ENCODE measurements at regions not wholly inside any gene's neighbourhood (a gene's known extent, or its start where the extent isn't known, plus 50 kb on each side); places are given as distances from the start of the nearest gene placed in this dataset.
"Not testable (repeated sequence)": the region's sequence is repeated elsewhere in the genome, so short reads cannot be mapped to it uniquely, and the experiment has no call there.

DNA sequence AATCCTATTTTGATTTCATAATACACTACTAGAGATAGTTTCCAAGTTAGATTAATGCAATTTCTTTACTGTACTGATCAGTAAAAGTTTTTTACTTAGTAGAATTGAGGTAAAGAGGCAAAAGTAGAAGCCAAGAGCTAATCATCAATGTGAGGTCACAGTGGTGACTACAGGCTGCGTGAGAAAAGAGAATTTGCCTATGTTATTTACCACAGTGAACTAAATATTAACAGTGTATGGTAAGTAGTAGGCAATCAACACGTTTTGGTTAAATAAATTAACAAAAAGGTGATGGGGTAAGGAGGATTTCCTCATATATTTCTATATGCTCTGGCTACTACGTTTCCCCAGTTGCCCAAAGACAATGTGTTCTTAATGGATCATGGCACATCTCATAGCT lies 202.2 kb upstream of the CMC1 start:
- DNase-seq = no peak

DNA sequence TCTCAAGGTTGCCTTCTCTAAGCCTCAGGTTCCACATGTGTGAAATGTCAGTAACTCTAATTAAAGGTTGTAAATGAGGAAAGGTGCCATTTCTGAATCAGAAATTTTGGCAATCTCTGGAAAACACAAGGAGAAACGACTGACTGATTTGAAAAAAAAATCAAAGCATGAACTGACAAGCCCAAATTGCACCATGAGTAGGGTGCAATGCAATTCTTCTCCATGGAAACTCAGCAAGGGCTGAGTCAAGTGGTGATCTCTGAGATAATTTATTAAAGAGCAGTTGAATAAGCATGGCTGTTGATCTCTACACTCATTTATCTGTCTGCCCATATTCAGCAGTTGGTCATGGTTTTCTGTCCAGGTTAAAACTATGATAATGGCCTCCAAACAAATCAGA lies 201.6 kb upstream of the CMC1 start:
- DNase-seq = no peak

DNA sequence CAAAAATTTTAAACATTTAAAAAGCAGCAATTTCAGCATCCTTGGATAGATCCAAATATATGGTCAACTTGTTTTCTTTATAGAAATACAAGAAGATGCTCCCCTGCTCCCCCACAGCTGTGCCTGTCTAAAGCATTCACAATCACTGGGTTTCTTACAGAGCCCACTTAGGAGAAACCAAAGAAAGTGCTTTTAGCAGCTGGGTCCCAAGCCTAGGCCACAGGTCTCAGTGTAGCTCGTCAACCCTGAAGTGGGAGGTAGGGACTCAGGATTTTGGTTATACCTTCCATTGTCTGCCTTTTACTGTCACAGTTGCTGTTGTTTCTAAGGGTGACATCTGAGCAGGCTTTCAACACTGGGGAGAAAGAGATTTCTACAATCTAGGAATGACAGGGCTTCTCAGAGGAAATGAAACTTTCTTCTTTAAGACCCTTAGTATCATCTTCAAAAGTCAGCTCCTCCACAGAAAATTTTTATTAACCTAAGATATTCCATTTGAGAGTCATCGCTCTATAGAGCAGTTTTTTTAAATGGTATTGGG lies 199.3 kb upstream of the CMC1 start:
- no peak for DNase-seq

DNA sequence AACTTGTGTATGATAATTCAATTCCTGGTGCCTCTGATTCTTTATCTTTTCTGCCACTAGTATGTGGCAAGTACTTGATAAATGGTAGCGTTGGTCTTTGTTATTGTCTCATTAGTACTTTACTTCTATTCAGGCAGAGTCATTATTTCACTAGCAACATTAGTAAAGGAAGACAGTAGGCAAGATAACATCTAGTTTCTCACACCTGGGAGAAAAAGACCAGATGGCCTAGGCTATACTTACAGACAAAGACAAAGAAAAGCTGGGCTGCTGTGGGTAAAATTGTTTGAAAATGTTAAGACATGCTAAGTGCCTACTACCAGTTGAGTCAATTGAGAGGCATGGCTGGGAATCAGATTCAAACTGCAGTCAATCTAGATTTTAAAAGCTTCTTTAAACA lies 198.7 kb upstream of the CMC1 start:
- no peak for DNase-seq

DNA sequence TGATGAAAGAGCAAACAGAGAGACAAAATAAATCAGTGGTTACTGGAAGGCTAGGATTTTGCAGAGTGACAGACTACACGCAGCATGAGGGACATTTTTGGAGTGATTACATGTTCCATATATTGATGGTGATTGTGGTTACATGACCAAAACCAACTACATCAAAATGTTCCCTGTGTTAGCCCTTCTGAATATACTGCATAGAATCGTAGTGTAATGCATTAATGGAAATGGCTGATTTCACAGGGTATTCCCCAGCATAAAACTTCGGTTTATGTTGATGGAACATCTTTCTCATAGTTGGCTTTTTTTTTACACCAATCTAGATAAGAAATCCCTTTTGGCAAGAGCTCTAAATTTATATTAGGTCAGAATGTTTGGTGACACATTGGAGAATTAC lies 191.3 kb upstream of the CMC1 start:
- DNase-seq = no peak

DNA sequence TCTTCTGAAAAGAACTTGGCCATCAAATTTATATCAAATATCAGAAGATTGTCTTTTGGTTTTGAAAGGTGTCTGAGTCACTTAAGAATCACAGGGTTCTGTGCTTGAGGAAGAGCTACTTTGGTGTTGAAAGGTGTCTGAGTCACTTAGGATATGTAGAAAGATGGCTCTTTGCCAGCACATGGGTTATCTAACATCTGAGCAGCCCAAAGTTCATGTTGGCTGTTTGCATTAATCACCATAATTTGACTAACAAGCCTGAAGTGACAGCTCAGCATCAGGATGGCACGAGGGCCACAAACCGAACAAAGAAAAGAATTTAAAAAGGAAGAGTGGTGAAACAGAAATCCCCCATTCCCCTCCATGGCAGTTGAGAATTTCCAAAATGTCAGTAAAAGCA lies 190.5 kb upstream of the CMC1 start:
- no peak for DNase-seq

DNA sequence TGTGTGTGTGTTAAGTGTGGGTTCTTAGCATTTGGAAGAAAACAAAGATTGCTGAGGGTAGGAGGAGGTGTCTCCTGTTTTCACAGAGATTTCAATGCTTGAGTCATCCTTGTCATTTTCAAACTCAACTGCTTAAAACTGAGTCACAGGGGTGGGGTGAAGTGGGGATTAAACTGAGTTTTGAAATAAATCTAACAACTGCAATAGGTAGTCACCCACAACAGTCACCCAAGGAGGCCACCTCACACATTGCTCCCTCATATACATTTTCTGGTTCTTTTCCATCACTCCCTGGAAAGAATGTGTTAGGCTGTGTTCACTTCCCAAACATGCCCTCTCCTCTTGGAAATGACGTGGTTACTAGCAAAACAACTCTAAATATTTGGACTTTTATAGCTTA lies 187.7 kb upstream of the CMC1 start:
- no peak for DNase-seq

DNA sequence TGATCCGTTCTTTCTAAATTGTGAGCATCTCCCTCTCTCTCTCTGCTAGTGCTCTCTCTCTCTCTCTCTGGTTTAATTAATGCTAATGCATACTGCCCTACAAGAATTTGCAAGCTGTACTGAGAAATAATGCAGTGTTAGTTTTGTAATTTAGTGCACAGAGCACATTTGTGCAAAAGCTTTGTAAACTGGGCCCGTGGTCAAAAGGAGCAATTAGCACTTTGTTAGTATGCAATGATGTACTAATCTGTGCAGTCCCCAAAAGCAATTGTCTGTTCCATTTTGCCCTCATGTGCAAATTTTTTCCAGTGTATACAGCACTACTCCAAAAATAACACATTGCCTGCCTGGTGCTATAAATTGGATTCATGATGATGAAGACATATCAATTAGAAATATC lies 184.6 kb upstream of the CMC1 start:
- DNase-seq = no peak

DNA sequence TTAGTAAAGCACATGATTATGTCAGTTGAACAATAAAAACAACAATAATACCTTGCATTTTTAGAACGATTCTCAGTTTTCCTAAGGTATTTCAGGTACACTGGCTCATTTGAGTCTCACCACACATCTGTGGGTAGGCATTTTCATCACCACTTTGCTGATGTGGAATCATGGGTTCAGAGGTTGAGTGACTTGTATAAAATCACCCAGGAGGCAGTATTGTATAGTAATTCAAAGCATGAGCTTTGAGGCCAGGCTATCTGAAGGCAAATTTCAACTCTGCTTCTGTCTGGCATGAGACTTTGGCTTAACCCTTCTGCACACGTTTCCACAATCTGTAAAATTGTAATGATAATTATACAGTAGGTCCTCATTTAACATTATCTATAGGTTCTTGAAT lies 183.9 kb upstream of the CMC1 start:
- DNase-seq = no peak

DNA sequence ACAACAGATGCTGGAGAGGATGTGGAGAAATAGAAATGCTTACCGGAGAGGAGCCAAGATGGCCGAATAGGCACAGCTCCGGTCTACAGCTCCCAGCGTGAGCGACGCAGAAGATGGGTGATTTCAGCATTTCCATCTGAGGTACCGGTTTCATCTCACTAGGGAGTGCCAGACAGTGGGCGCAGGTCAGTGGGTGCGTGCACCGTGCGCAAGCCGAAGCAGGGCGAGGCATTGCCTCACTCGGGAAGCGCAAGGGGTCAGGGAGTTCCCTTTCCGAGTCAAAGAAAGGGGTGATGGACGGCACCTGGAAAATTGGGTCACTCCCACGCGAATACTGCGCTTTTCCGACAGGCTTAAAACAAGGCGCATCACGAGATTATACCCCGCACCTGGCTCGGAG lies 182.2 kb upstream of the CMC1 start:
- DNase-seq = not testable (repeated sequence)

DNA sequence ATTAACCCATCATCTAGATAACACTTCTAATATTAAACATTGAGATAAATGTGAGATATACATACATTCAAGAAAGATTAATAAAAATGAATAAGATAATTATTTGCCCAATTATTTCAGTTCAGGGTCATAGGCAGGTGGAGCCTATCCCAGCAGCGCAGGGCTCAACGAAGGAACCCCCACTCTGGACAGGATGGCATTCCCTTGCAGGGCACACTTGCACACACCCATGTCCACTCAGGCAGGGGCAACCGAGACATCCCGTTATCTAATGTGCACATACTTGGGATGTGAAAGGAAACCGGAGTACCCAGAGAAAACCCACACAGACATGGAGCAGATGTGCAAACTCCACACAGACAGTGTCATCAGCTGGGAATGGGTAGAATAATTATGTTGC lies 175.4 kb upstream of the CMC1 start:
- DNase-seq = no peak

DNA sequence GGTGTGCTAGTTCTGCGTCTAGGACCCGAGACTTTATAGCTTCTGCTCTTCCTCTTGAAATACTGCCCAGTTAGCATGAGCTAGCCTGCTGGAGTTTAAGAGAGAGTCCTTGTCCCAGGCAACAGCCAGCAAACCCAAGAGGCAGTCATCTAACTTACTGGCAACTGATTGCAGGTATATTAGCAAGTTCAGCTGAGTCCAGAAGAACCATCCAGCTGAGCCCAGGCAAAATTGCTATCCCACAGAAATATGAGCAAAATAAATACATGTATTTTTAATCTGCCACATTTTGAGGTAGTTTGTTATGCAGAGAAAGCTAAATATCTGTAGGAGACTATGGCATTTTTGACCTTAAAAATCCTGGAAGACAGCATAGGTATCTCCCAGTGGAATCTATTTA lies 174.4 kb upstream of the CMC1 start:
- DNase-seq = no peak

DNA sequence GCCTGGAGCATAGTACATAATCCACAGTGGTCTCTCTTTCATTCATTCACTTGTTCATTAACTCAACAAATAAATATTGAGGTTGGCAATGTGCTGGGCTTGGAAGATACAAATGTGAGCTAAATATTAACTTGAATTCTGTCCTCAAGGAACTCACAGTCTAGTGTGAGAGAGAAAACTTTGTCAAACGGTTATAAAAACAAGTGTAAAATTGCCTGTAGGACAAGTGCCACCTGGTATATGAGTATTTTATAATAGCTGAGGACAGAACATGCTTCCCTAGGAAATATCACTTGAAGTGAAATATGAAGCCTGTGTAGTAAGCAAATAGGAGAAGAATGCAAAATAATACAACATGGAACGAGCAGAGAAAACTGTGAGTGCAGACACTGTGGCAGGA lies 173.1 kb upstream of the CMC1 start:
- no peak for DNase-seq

DNA sequence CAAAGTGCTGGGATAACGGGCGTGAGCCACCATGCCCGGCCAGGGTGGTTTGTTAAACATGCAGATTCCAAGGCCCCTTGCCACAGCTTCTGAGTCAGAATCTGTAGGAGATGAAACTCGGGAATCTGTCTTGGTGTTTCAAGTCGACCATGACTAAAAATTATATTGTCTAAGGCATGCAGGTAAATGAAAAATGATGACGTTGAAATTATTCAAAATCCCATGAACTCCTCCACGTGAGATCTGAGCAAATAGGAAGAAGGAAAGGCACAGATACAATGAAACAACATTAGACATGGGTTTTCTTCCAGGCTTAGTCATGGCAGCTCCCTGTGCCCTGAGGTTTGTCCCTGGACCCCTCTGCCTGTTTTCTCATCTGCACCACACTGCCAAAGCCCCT lies 172.0 kb upstream of the CMC1 start:
- DNase-seq = no peak

DNA sequence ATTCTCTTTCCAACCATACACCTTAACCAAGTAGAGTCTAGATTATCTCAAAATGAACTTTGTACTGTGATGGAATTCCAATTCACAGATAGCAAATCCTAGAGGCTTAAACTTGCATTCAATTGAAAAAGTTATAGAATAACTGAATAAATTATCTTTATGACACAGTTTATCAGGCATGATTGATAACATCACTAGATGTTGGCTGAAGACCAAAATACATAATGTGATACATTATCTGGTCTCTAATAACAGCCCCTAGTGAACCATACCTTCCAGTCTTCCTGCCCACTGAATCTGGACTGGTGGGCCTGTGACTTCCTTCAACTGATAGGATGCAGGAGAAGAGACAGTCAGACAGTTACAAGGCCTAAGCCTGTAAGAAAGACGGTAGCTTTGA lies 165.2 kb upstream of the CMC1 start:
- no peak for DNase-seq

DNA sequence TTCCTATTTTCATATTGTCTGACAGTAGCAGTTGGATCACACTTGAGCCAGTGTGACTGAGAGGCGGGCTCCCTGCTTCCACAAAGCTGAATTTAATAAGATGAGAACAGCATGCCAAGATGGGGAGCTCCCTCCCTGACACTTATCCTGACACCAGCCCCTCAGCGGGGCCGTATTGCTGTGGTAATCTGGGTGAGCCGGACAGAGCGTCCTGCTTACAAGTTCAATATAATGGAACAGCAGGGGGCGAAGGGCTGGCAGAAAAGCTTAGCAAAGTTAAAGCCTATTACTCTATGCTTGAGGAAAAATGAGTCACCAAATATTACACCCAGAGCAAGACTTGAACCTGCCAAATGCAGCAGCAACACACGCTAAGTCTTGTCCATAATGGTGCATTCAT lies 163.8 kb upstream of the CMC1 start:
- peak in 1 of 14 donors; percentile 4 for DNase-seq

DNA sequence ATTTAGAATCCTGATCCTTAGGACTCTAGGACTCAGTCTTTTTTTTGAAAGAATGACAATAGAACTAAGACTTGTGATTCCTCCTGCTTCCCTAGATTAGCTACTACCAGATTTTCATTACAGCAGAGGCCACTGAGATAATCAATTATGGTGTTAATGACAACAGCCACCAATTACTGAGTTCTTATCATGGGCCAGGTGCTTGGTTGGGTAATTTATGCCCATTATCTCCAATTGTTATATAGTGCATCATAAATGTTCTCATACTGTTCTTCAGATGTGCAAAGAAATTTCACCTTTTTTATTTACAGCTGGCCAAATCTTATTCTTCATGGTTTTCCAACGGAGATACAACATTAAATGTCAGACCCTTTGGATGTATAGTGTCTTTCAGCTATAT lies 162.9 kb upstream of the CMC1 start:
- no peak for DNase-seq

DNA sequence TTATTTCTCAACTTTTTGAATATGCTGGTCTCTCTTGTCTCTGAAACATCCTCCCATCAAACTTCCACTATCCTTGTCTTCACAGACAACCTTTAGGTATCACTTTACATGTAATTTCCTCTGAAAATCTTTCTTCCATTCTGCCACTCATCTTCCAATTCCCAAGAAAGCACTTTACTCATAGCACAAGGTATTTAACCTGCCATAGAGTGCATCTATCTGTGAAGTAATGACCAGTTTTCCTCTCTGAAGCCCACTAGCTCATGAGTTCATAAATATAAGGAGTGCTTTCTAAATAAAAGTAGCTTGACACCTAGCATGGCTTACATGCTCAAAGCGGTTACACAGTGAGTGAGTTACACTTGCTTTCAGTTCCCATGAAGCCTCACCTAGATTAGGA lies 160.7 kb upstream of the CMC1 start:
- no peak for DNase-seq

DNA sequence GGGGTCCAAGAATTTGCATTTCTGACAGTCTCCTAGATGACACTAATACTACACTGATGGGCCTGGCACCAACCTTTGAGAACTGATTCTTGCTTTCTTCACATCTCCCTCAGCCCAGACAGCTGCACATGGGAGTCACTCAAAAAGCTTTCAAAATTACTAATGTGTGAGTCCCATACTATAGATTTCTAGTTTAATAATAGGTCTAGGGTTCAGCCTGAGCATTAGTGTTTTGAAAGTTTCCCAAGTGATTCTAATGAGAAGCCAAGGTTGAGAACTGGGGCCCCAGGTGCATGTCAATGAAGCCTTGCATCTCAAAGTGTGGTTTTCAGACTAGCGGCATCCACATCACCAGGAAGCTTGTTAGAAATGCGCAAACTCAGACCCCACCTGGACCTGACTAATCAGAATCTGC lies 159.9 kb upstream of the CMC1 start:
- no peak for DNase-seq

DNA sequence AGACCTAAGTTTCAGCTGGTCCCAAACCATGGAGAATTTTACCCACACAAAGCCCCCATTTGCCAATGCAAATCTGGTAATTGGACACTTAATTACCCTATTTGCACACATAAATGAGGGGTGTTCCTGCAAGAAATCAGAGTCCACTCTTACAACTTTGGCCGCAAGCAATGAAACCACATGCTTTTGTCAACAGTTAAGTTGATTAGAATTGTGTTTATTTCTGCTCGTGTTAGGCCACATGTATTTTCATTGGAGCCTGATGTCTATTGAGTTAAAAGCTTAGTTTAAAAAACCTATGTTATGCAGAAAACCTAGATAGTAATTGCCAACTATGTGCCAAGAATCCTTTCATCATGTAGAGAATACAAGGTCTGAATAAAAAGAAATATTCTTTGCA lies 153.8 kb upstream of the CMC1 start:
- DNase-seq = no peak

DNA sequence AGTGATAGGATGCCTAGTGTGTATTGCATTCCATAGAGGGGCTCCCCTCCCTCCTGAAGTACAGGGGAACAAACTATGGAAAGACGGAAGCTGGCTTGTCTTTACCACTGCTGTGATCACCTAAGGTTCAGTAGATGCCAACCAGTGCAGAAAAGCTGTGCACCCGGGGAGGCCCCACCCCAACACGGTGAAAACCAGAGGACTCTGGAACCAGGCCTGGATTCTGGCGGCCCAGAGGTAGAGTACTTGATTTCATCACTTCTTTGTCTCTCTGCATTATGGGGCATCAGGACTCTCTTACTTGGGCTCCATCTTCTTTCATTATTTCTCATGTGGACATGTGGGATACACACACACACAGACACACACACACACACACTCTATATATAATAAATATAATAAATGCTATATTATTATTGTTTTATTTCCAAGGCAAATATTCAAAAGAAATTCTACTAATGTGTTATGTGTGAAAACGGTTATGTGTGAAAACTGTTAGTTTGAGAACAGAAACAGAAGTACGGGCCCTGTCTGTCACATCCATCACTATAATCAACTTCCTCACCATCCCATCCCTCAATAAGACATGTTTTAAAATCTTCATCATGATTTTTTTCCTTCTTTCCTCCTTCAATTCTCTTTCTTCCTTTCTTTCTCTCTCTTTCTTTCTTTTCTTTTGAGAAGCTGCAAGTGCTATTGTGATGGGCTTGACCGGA lies 152.4 kb upstream of the CMC1 start:
- DNase-seq = no peak

DNA sequence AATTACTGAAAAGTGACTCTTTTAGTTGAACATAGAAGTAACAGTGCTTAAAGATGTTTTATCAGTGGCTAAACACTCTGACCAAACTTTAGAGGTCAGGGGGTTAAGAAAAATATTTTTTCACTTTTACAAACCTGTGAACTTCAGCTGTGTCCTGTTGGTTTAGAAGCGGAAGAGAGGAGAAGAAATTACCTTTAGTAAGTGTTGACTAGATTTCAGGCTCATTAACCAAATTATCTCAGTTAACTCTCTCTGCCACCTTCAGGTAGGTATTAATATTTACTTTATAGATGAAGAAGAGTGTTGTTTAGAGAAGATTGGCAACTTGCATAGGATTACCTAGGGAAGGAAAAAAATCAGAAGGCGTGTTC lies 151.9 kb upstream of the CMC1 start:
- no peak for DNase-seq

DNA sequence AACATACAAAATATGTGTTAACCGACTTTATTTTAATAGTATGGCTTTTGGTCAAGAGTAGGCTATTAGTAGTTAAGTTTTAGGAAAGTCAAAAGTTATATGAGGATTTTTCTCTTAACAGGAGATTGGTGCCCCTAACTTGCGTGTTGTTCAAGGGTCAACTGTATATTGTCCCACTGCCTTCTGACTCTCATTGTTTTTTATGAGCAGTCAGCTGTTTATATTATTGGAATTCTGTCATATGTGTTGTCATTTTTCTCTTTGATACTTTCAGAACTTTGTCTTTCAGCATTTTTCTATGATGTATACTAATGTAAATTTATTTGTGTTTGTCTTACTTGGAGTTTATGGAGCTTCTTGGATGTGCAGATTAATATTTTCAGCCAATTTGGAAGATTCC lies 142.1 kb upstream of the CMC1 start:
- no peak for DNase-seq

DNA sequence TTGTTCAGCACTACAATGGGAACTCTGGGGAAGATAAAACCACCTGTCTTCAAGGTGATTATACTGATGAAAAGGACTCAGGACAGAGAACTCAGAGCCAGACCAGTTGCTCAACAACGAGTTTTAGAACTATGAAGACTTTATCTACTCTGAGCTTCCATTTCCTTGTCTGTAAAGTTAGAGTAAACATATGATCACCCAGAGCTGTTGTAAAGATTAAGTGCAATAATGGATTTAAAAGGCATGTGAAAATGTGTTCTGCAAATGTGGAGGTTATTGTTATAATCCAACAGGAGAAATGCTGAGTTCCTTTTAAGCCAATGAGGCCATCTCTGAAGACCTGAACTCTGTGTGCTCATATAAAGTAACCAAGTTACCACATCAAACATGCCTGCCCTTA lies 139.7 kb upstream of the CMC1 start:
- DNase-seq = no peak

DNA sequence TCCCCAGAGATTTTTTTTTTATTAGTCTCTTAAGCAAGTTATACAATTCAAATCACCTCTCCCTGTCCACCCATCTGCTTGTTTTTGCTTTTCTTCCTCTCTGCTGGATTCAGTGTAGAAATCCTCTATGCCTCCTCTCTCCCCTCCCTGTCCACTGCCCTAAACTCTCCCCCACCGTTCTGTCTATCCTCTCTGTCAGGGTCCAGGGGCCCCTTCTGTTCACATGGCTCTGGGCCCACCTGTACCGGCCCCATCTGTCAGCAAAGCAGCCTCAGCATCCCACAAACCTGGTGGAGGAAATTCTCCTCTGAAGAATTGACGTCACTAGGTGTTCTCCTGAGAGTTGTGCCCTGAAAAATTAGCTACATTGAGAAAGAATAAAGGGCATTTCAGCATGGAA lies 137.6 kb upstream of the CMC1 start:
- peak in 4 of 14 donors; percentile 8 to 97 (median 32) for DNase-seq
